HL-60 (cell line): ENCODE measurements at regions not wholly inside any gene's neighbourhood (a gene's known extent, or its start where the extent isn't known, plus 50 kb on each side); places are given as distances from the start of the nearest gene placed in this dataset.

Experiments used
- DNase-seq, 2 experiments: peaks; one replicate each; pipeline ENCODE4 v3.0.0-alpha.2; 2010 to 2020; ENCODE audit warnings: low read depth in 1 of 2, low spot score in 1 of 2
- H3K27ac ChIP-seq: fragments of 250-450 bp; sonication (Bioruptor Pico); replicated peaks from 2 replicates; pipeline ENCODE4 v1.5.1; 2020; ENCODE audit warnings: mild to moderate bottlenecking, moderate library complexity
- H3K27me3 ChIP-seq: fragments of 250-450 bp; sonication (Bioruptor Pico); 2 replicates; pipeline ENCODE4 v1.5.1; 2021; ENCODE audit warnings: mild to moderate bottlenecking, moderate library complexity; ENCODE audit not compliant: insufficient read depth, poor library complexity, severe bottlenecking
- H3K4me3 ChIP-seq: replicated peaks from 2 replicates; pipeline ENCODE4 v1.5.1; 2011; ENCODE audit warnings: mild to moderate bottlenecking, control low read depth, low read length; ENCODE audit not compliant: insufficient read depth
- CTCF ChIP-seq: IDR thresholded peaks from one replicate; pipeline ENCODE4 v1.5.1; 2011; ENCODE audit warnings: low read length, control low read depth, inconsistent platforms; ENCODE audit not compliant: insufficient read depth
- GABPA ChIP-seq: IDR thresholded peaks from 2 replicates; pipeline ENCODE4 v1.6.1; 2012; ENCODE audit warnings: low read depth
- POLR2AphosphoS5 ChIP-seq: IDR thresholded peaks from 2 replicates; pipeline ENCODE4 v1.6.1; 2012; ENCODE audit warnings: low read depth
- SPI1 ChIP-seq: IDR thresholded peaks from 2 replicates; pipeline ENCODE4 v1.6.1; 2012; ENCODE audit warnings: low read depth, mild to moderate bottlenecking, borderline replicate concordance
- TF ChIP-seq, protein P1 (sequence below): IDR thresholded peaks from 2 replicates; pipeline ENCODE4 v1.6.1; 2012; ENCODE audit warnings: low read depth; ENCODE audit not compliant: insufficient replicate concordance

DNA sequence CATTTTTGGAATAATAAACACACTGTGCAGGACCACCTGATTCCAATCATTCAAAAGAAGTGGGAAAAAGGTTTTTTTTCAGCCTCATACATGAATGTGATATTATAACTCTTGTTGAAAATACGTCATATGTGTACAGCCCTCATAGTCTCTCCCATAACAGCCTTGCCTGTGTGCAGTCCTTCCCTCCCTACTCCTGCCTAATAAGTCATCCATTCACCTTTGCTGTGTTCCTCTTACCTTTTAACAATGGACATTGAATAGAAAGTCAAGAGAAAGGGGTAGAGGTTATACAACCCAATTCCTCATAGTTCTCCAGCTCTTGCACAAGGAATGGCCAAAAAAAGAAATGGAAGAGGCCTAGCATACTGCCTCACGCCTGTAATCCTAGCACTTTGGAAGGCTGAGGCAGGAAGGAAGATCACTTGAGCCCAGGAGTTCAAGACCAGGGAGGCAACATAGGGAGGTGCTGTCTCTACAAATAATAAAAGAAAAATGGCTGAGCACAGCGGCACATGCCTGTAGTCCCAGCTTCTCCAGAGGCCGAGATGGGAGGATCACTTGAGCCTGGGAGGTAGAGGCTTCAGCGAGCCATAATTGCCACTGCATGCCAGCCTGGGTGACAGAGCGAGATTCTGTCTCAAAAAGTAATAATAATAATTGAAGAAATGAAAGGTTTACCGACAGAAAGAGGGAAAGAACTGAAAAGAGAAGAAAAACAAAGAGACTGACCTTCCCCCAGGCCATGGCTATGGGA, 356.1 kb upstream of the KIF2A start:
- no peak for DNase-seq
- H3K4me3 ChIP-seq, result no peak overlapping the region
- TF ChIP-seq, protein P1, sequence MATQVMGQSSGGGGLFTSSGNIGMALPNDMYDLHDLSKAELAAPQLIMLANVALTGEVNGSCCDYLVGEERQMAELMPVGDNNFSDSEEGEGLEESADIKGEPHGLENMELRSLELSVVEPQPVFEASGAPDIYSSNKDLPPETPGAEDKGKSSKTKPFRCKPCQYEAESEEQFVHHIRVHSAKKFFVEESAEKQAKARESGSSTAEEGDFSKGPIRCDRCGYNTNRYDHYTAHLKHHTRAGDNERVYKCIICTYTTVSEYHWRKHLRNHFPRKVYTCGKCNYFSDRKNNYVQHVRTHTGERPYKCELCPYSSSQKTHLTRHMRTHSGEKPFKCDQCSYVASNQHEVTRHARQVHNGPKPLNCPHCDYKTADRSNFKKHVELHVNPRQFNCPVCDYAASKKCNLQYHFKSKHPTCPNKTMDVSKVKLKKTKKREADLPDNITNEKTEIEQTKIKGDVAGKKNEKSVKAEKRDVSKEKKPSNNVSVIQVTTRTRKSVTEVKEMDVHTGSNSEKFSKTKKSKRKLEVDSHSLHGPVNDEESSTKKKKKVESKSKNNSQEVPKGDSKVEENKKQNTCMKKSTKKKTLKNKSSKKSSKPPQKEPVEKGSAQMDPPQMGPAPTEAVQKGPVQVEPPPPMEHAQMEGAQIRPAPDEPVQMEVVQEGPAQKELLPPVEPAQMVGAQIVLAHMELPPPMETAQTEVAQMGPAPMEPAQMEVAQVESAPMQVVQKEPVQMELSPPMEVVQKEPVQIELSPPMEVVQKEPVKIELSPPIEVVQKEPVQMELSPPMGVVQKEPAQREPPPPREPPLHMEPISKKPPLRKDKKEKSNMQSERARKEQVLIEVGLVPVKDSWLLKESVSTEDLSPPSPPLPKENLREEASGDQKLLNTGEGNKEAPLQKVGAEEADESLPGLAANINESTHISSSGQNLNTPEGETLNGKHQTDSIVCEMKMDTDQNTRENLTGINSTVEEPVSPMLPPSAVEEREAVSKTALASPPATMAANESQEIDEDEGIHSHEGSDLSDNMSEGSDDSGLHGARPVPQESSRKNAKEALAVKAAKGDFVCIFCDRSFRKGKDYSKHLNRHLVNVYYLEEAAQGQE, result no peak
- TF ChIP-seq SPI1 (no peak), CTCF (no peak), GABPA (no peak), POLR2AphosphoS5 (no peak)

GRCh38 chr5:61951295-61951694, 354.7 kb upstream of the KIF2A start:
- no peak overlapping the region for H3K4me3 ChIP-seq
- H3K27ac ChIP-seq, result no peak overlapping the region
- no peaks in the 10 kb centered on the region for H3K27me3 ChIP-seq
- peak; percentile 76 for TF ChIP-seq SPI1
- TF ChIP-seq CTCF, result no peak
- DNase-seq, result no peak

More for the DNA sequence above, 356.1 kb upstream of the KIF2A start:
- Histone ChIP-seq H3K27ac (no peak overlapping the region), H3K27me3 (no peaks in the 10 kb centered on the region)

DNA sequence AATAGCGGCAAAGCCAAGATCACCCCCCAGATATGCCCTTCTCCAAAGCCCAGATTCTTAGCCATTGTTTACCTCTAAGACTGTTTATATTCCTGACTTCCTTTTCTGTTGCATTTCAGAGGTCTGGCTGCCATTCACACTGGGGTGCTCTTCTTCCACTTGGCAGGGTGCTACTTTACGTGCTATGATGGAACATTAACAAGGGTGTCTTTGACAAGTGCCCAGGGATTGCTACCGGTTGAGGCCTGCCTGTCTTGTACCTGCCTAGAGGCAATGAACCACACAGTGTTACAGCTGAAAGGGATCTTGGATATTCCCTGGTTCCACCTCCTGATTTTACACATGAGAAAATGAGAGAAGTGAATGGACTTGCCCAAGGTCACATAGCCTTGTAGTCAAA, 352.1 kb upstream of the KIF2A start:
- TF ChIP-seq, protein P1, result no peak
- TF ChIP-seq GABPA, result no peak
- no peak for TF ChIP-seq SPI1
- no peak for TF ChIP-seq CTCF
- TF ChIP-seq POLR2AphosphoS5, result no peak
- no peak for DNase-seq
- Histone ChIP-seq H3K27me3 (no peaks in the 10 kb centered on the region), H3K27ac (no peak overlapping the region), H3K4me3 (no peak overlapping the region)

DNA sequence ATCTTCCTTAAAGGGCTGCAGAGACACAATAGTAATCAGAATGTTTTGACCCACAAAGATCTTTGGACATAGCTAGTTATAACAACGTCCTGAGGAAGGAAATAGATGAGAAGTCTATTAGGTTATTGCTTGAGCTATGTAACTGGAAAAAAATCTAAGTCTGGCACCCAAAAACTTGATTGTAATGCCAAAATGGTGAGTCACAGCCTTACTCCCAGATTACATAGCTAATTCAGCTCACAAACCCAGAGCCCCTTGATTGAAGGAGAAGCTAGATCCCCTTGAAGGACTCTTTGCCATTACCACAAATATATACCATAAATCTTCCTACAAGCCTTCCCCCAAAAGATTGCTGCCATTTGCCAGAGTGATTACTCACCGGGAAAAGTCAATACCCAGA, 341.8 kb upstream of the KIF2A start:
- DNase-seq, result no peak

More for the DNA sequence above, 341.8 kb upstream of the KIF2A start:
- H3K4me3 ChIP-seq, result no peak overlapping the region
- TF ChIP-seq POLR2AphosphoS5, result no peak
- no peaks in the 10 kb centered on the region for H3K27me3 ChIP-seq
- H3K27ac ChIP-seq, result no peak overlapping the region
